Amygdala (tissue), 56 donors: ENCODE measurements at regions not wholly inside any gene's neighbourhood (a gene's known extent, or its start where the extent isn't known, plus 50 kb on each side); places are given as distances from the start of the nearest gene placed in this dataset.

Source experiments
- DNase-seq, 56 donors: peaks; one replicate each; lab custom pipeline; 2025; lab: John Stamatoyannopoulos, UW

GRCh38 chr3:127406309-127407025 lies 118.6 kb upstream of the PRR20G start:
- DNase-seq, result no peak

- no peak for DNase-seq
Observed at GRCh38 chr3:127405791-127406190, 117.9 kb upstream of the PRR20G start.

- no peak for DNase-seq
Observed at GRCh38 chr3:127405010-127405598, 117.3 kb upstream of the PRR20G start.

DNA sequence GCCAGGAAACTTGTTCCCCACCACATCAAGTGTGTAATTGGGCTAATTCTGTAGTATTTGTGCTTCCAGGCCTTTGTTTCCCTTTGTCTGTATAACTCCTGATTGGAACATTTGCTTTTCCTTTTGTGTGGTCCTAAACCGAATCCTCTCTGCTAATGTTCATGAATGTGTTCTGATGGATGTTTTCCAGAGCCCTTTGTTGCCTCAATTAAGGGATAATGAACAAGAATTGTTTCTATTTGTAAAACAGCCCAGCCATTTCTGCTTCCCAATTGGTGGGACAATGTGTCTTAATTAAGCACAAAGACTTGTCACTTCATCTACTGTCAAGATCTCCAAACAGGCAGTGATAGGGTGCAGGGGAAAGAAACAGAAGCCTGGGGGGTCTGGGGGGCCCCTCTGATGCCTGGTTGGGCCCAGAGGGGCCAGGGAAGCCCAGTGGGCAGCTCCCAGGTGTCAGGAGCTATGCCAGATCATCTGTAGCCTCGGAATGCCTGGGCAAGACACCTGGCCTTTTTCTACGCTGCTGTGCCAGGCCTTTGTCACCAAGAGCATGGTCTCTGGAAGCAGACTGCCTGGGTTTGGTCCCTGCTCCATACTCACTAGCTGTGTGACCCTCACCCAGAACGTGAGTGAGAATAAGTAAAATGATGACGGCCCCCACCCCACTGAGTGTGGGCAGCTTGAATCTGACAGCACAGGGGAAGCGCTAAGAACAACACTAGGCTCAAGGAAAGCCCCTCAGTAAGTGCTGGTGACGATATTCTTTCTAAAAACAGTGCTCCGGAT lies 116.6 kb upstream of the PRR20G start:
- DNase-seq, result no peak

GRCh38 chr3:127403795-127404194 lies 115.9 kb upstream of the PRR20G start:
- DNase-seq, result no peak

DNA sequence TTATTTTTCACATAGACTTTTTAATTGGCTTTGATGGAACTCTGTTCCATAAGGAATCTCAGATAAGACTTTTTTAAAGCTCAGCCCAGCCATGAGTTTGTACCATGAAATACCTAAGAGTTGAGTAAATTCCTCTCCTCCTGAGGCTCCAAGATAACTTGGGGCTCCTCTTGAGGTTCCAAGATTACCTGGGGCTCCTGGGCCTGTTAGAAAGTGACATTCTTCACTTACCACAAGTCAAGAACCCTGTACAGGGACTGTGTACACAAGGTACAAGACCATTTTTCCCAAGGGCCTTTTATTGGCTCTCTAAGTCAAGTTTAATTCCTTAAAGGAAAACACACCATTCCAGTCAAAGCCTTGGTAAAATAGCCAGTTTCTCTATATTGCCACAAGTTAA lies 111.3 kb upstream of the PRR20G start:
- no peak for DNase-seq

DNA sequence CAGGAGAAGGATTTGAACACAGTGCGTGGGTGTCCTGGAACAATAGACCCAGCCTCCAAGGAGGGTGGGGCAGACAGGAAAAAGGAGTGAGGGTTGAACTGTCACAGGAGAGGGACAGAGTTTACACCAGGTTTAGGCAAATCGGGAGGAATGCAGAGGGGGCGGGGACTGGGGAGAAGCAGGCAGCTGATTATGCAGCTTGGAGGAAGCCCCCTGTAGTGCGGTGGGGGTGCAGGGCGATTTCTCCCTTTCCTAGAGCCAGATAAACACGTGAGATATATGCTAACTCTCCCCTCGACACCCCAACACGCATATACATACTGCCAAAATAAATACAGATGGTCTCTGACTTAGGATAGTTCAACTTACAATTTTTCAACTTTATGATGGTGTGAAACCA lies 108.6 kb upstream of the PRR20G start:
- no peak for DNase-seq

DNA sequence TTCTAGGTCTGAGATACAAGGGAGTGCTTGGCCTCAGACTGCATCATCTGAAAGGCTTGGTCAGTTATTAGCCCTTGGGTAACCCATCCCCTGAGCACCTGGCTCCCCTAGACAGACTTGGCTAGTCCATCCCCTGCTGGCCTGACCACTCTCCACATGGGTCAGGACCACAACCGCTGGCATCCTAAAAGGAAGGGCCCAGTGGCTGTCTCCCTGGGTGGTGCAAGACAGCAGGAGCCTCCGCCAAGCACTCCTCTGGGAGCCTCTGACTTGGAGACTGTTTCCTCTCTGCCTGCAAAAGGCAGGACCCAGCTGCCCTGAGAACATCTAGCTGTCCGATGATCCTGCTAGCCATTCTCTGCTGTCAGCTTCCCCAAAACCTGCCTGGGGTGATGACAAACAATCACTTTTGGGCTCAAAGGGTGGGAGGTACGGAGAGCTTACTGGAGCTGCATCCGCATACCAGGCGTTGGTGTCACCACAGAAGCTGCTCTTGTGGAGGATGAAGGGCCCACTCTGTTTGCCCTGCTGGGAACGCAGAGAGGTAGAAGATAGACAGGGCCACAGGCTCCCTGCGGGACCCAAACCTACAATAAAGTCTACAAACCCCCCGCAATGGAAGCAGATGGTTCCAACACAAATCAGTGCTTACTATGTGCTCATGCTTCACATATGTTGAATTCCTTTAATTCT lies 108.0 kb upstream of the PRR20G start:
- no peak for DNase-seq

GRCh38 chr3:127394984-127395662 lies 107.3 kb upstream of the PRR20G start:
- no peak for DNase-seq

DNA sequence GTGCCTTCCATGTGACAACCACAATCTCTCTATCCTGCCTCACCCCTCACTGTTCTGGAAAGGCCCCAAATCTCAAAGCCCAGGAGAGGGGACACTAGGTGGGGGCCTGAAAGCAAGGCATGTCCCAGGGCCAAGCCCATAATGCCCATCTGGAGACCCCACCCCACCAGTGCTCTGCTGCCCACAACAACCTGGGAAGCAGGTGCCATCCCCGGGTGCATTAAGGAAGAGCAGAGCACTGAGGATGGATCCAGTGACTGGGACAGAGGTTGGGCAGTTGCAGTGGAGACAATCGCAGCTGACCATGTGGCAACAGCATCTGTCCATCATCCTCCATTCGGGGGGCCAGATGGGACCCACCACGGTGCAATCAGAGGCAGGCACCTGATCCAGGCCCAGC lies 106.2 kb upstream of the PRR20G start:
- no peak for DNase-seq

DNA sequence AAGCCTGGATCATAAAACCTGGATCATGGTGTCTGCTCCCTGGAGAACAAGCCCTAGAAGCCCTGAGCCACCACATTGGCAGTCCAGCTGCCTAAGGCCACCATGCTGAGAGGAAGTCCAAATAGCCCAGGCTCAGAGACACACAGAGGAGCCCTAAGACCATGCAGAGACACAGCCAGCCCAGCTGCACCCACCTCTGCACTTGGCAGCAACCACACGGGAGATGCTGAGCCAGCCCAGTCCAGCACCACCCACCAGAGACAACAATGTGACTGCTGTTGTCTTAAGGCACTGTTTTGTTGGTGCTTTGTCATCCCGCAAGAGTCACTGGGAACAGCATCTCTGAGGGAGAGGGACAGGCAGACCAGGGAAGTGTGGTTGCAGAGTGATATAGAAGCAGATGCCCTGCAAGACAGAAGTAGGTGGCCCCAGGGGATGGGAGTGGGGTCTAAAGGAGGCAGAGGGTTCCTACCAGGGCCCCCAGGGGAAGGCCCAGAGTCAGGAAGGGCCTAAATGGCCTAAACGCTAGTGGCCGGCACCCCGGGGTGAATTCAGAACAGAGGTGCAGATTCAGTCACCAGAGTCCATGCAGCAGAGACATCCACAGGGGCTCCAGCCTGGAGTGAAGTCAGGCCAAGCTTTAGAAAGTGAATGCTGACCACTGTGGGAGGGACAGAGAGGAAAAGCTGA lies 105.4 kb upstream of the PRR20G start:
- no peak for DNase-seq

DNA sequence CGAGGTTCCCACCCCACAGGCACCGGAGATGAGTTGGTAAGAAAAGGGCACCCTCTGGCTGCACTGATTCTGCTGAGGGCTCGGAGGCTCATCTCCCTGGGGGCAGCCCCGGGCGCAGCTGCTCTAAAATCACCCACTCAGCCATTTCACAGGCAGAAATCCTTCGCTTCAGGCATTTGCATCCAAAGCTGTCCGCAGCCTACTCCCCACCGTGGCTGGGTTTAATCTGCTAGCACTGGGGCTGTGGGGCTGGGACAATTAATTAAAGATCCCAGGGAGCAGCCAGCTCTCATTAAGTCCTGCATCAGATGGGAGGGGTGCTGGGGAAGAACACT lies 104.3 kb upstream of the PRR20G start:
- DNase-seq, result no peak

DNA sequence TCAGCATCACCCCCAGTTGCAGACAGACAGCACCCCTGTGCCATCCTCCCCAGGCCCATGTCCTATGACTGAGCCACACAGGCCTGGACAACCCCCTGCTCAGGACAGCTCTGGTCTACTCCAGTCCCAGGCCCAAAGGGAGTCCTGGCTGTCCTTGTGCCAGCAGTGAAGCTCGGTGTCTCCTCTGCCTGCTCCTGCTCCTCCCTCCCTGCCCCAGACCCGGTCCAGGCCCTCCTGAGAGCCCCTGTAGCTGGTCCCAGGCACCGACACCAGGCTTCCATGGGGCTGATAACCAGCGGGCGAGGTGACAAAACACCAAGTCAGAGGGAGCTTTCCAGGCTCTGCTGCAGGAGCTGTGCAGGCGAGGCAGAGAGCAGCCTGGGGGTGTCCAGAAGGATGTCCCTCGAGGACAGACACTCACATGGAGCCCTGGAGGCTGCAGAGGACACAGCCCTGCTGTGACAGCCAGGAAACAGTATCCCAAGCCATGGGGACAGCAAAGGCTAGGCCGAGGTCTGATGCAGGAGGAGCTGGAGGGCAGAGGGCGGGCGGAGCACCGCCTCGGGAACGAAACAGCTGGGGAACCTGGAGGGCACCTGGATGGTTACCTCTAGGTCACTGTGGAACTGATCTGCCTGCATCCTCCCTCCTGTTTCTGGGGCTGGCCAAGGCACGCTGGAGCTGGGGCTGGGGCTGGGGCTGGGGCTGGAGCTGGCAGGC lies 103.8 kb upstream of the PRR20G start:
- DNase-seq, result no peak

- no peak for DNase-seq
Observed at GRCh38 chr3:127390365-127391025, 102.6 kb upstream of the PRR20G start.

- no peak for DNase-seq
Observed at GRCh38 chr3:127389913-127390312, 102.1 kb upstream of the PRR20G start.

- DNase-seq, result no peak
Observed at GRCh38 chr3:127389420-127389819, 101.6 kb upstream of the PRR20G start.

DNA sequence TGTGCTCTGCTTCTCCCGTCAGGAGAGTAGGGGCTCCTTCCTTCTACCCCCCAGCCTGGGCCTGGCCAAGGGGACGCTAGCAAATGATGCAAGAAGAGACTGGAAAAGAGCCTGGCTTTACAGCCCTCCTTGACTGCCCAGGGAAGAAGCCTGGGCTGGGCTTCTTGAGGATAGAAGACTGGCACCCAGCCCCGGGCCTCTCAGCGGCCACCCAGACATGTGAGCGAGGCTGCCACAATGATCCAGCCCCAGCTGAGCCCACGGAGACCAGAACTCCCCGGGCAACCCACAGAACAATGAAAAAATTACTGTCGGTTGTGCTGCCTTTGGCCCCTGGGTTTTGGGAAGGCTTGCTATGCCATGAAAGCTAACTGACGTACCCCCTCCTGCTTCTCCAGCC lies 100.6 kb upstream of the PRR20G start:
- no peak for DNase-seq

GRCh38 chr3:127387556-127388153 lies 99.8 kb upstream of the PRR20G start:
- no peak for DNase-seq

DNA sequence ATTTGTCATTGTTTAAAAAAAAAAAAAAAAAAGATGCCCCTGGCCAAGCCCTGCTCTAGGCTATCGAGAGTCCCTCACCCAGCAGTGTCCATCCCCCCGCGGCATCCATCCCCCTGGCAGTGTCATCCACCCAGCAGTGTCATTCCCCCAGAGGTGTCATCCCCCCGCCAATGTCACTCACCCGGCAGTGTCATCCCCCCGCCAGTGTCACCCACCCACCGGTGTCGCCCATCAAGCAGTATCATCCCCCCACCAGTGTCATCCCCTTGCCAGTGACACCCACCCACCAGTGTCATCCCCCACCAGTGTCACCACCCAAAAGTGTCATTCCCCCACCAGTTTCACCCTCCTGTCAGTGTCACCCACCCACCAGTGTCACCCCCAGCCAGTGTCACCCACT lies 99.3 kb upstream of the PRR20G start:
- no peak for DNase-seq
